T47D (cell line): ENCODE measurements at regions not wholly inside any gene's neighbourhood (a gene's known extent, or its start where the extent isn't known, plus 50 kb on each side); places are given as distances from the start of the nearest gene placed in this dataset.

Experiments used
- DNase-seq, 2 experiments: peaks; one replicate each; pipeline versions ENCODE4 v3.0.0 to v3.0.0-alpha.2; 2011 to 2012; ENCODE audit warnings: low read depth in 1 of 2, low spot score in 1 of 2
- JUND ChIP-seq: IDR thresholded peaks from 2 replicates; pipeline ENCODE4 v1.6.1; 2012; ENCODE audit warnings: low read depth
- in situ Hi-C: cut with HindIII; loops from 2 replicates; pipeline ENCODE4 v1.10.0; 2016; ENCODE audit warnings: low sequenced_read_pairs, low pct_unique_long_range_greater_than_20kb

DNA sequence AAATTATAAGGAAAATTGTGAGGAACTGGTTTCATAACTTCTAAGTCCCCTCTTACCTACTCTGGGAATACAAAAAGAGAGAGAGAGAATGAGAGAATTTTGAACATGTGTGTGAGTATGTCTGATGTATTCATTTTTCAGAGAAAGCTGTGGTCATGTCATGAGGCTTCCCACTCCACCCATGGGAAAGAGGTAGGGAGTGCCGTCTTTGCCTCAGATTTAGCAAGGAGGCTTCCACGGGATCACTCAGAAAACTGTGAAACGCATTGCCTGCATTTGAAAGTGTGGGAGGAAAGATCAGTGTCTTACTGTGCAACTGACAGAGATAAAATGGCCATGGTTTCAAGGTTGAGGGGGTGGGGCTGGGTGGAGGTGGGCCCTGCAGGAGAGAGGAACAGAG lies 331.5 kb upstream of the CTNNB1 start:
- in situ Hi-C loops, result no loop called here
- no peak for TF ChIP-seq JUND

DNA sequence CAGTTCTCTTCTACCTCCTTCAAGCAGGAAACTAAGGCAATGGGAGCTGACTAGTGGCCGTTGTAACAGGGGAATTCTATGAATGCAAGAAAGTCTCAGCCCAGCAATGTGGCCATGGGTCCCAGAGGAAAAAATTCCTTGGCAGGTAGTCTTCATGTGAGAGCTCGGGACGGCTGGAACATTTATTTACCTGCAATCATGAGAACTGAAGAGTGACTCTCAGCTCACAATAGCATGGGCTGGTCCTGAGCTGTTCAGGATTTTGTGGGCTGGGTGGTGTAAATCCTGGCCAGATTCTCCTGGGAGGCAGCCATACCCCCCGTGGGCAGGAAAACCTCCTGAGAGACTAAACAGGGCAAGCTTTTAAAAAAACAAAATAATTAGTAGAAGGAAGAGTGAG lies 330.3 kb upstream of the CTNNB1 start:
- no peak for TF ChIP-seq JUND
- in situ Hi-C loops, result no loop called here
- peak in 1 of 2 experiments; percentile 25 for DNase-seq

More for the DNA sequence above, 331.5 kb upstream of the CTNNB1 start:
- DNase-seq, result no peak

- in situ Hi-C loops, result no loop called here
- no peak for TF ChIP-seq JUND
- DNase-seq, result no peak
Observed at GRCh38 chr3:40869939-40870338, 329.4 kb upstream of the CTNNB1 start.

GRCh38 chr3:40871394-40871793 lies 327.9 kb upstream of the CTNNB1 start:
- TF ChIP-seq JUND, result no peak
- in situ Hi-C loops, result no loop called here
- no peak for DNase-seq

GRCh38 chr3:40872258-40872920 lies 326.9 kb upstream of the CTNNB1 start:
- no peak for TF ChIP-seq JUND

DNA sequence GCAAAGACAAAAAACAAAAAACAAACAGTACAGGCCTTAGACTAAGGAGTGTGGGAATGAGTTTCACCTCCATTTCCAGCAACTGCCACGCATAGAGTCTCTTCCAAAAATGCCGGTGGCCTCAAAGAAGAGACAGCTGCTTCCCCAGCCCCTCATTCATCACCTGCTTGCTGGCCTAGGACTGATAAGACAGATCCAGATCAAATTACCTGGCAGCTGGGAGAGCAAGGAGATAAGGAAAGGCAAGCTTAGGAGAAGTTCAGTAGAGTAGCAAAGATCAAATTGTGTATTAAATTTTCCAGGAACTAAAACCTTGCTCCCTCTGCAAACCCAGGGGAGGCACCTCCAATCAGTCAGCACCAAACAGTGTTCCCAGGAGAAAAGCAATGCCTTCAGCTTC lies 325.8 kb upstream of the CTNNB1 start:
- in situ Hi-C loops, result no loop called here
- DNase-seq, result no peak
- no peak for TF ChIP-seq JUND

More at GRCh38 chr3:40872258-40872920, 326.9 kb upstream of the CTNNB1 start:
- DNase-seq, result no peak
- in situ Hi-C loops, result no loop called here

DNA sequence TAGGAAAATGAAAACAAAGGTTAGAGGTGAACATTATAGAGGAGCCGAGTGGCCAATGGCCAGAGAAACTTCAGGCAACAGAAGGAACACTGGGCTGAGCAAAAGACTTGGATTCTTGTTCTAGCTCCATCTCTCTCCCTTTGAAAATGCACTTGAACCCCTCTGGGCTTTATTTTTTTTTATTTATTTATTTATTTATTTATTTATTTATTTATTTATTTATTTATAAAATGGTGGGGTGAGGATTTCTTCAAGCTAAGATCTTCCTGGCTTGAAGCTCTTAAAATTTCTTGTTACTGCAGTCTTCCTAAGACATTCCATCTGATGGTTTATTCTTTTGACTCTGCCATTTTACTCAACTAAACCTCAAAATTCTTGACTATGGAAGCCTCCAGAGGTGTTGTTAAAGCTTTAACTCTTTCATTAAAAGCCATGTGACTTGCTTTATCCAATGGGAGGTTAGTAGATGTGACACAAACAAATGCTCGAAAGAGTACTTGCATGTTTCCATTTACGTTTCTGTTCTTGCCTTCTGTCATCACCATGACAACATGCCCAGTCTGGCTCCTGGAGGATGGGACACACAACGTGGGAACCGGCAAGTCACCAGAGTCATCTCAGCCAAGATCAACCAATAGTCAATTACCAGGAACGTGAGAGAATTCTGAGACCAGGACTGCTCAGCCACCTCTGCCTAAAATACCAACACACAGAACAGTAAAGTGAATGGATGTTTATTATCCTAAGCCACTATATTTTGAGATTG lies 325.2 kb upstream of the CTNNB1 start:
- TF ChIP-seq JUND, result no peak
- in situ Hi-C loops, result no loop called here

DNA sequence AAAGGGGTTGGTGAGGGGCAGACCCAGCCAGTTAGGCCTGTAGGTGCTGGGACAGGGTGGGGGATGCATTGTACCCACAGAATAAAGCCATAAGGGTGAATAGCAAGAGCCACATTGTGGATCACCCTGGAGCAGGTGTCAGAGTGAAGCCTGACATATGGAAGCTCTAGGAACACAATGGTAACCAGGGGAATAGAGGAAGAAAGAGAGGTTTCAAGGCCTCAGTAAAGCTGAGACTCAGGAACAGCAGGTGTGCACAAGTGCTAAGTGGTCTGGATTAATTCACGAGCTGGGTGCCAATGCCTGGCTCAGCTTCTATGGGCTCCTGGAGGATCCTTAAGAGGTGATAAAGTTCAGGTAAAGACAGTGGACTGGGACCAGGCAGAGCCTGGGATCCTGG lies 323.7 kb upstream of the CTNNB1 start:
- TF ChIP-seq JUND, result no peak
- in situ Hi-C loops, result no loop called here
- no peak for DNase-seq

More for the DNA sequence above, 325.2 kb upstream of the CTNNB1 start:
- DNase-seq, result no peak

DNA sequence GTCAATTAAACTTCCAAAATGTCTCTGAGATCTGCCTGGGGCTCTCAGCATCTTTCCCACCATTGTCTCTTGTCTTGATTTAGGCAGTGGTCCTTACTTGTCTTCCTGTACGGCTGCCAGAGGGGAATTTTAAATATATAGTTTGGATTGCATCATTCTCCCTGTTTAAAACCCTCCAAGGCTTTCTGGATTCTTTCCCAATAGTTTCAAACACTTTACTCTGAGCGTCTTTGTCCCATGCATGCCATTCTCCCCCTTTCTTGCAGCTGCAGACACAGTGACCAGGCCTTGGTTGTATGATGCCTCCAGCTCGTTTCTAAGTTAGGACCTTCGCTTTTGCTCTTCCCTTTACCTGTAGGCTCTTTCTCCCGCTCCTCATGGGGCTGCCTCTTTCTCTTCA lies 323.3 kb upstream of the CTNNB1 start:
- in situ Hi-C loops, result no loop called here
- DNase-seq, result no peak
- TF ChIP-seq JUND, result no peak

DNA sequence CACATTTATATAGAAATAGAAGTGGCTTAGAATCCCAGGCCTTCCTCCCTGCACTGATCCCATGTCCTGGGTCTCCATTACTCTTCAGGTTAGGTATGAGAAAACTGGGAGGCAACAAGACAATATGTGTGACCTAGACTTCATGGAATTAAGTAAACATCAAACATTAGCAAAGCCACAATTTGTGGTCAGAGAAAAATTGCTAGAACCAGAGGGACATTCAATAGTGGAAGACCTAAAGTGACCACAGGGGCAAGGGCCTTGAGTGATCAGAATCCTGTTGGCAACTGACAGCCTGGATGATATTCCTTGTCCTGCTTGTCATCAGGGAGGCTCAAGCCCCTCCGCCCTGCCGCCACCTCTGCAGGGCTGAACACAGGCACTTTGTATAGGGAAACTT lies 322.8 kb upstream of the CTNNB1 start:
- DNase-seq, result no peak
- in situ Hi-C loops, result no loop called here
- no peak for TF ChIP-seq JUND

- in situ Hi-C loops, result no loop called here
- no peak for TF ChIP-seq JUND
- DNase-seq, result peak in 1 of 2 experiments; percentile 62
Observed at GRCh38 chr3:40877631-40878463, 321.5 kb upstream of the CTNNB1 start.

DNA sequence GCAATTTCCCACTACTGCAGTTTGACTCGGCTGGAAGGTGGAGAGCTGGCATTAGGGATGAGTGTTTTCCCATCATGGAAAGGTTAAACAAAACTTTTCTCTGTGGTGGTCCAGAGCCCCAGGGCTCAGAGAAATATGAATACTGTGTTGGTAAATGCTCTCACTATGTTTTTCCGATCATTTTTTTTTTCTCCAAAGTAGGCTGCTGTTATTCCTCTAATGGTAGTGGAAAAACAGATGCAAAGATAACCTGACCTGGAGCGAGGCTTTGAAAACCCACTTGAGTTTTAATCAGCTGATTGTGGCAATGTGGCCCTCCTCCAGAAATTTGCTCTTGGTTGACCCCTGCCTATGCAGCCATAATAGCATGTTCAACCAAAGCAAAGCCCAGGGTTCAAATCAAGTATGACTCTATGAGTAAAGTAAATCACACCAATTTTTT lies 320.8 kb upstream of the CTNNB1 start:
- DNase-seq, result no peak
- no peak for TF ChIP-seq JUND
- in situ Hi-C loops, result no loop called here

GRCh38 chr3:40885430-40885829 lies 313.9 kb upstream of the CTNNB1 start:
- no peak for TF ChIP-seq JUND
- no peak for DNase-seq
- in situ Hi-C loops, result no loop called here
